OCI-LY1 (cell line): ENCODE measurements at regions not wholly inside any gene's neighbourhood (a gene's known extent, or its start where the extent isn't known, plus 50 kb on each side); places are given as distances from the start of the nearest gene placed in this dataset.

Source experiments
- H2AFZ ChIP-seq: fragments of 200-600 bp; sonication (generic), shearing (Covaris generic); 2 replicates; pipeline ENCODE4 v1.6.0; 2014; ENCODE audit warnings: antibody characterized with exemption, mild to moderate bottlenecking, low read length
- H3F3A ChIP-seq: fragments of 200-600 bp; sonication (generic), shearing (Covaris generic); 2 replicates; pipeline ENCODE4 v1.6.0; 2014; ENCODE audit warnings: mild to moderate bottlenecking, antibody characterized with exemption, low read length, moderate library complexity; ENCODE audit not compliant: insufficient read depth
- H3K27ac ChIP-seq: fragments of 200-600 bp; sonication (generic); 2 replicates; pipeline ENCODE4 v1.5.1; 2014; ENCODE audit warnings: low read length, mixed run types, mild to moderate bottlenecking, low read depth; ENCODE audit not compliant: poor library complexity, severe bottlenecking
- H3K27me3 ChIP-seq: fragments of 200-600 bp; sonication (generic); 2 replicates; pipeline ENCODE4 v1.6.0; 2014; ENCODE audit warnings: antibody characterized with exemption, mild to moderate bottlenecking, low read length, moderate library complexity; ENCODE audit not compliant: insufficient read depth
- H3K36me3 ChIP-seq: fragments of 200-600 bp; sonication (generic); 2 replicates; pipeline ENCODE4 v1.6.1; 2014; ENCODE audit warnings: mild to moderate bottlenecking, antibody characterized with exemption, low read length, moderate library complexity, mixed read lengths; ENCODE audit not compliant: insufficient read depth
- H3K4me1 ChIP-seq: fragments of 200-600 bp; sonication (generic); 2 replicates; pipeline ENCODE4 v1.5.1; 2014; ENCODE audit warnings: mild to moderate bottlenecking, low read length, moderate library complexity; ENCODE audit not compliant: insufficient read depth, severe bottlenecking
- H3K4me2 ChIP-seq: fragments of 200-600 bp; sonication (generic), shearing (Covaris generic); 2 replicates; pipeline ENCODE4 v1.6.1; 2014; ENCODE audit warnings: low read length
- H3K4me3 ChIP-seq: fragments of 200-600 bp; sonication (generic); 2 replicates; pipeline ENCODE4 v1.5.1; 2014; ENCODE audit warnings: low read length, low read depth, mild to moderate bottlenecking, mixed read lengths; ENCODE audit not compliant: poor library complexity, severe bottlenecking
- H3K79me2 ChIP-seq: fragments of 200-600 bp; shearing (Covaris generic); 2 replicates; pipeline ENCODE4 v1.6.1; 2016; ENCODE audit warnings: mixed run types, low read length, mixed read lengths; ENCODE audit not compliant: insufficient read depth
- H3K9ac ChIP-seq: fragments of 200-600 bp; sonication (generic), shearing (Covaris generic); 2 replicates; pipeline ENCODE4 v1.6.1; 2014; ENCODE audit warnings: mild to moderate bottlenecking, low read length, mixed read lengths
- H3K9me2 ChIP-seq: fragments of 200-600 bp; sonication (generic), shearing (Covaris generic); 2 replicates; pipeline ENCODE4 v1.6.1; 2014; ENCODE audit warnings: low read depth, mild to moderate bottlenecking, low read length, mixed read lengths
- H3K9me3 ChIP-seq: fragments of 200-600 bp; shearing (Covaris generic); 2 replicates; pipeline ENCODE4 v1.6.1; 2014; ENCODE audit warnings: low read length, mixed read lengths
- H4K20me1 ChIP-seq: fragments of 200-600 bp; sonication (generic), shearing (Covaris generic); 2 replicates; pipeline ENCODE4 v1.6.0; 2016; ENCODE audit warnings: mild to moderate bottlenecking, low read length; ENCODE audit not compliant: insufficient read depth
- EZH2 ChIP-seq: fragments of 200-600 bp; sonication (generic), shearing (Covaris generic); IDR thresholded peaks from 2 replicates; pipeline ENCODE4 v1.8.0; 2017; ENCODE audit warnings: borderline replicate concordance, mixed run types, mild to moderate bottlenecking, antibody characterized with exemption, low read length, moderate library complexity, mixed read lengths
- TF ChIP-seq, protein P1 (sequence below): fragments of 200-600 bp; sonication (generic), shearing (Covaris generic); IDR thresholded peaks from 2 replicates; pipeline ENCODE4 v1.5.1; 2017; ENCODE audit warnings: mild to moderate bottlenecking, antibody characterized with exemption, low read length, moderate library complexity, mixed read lengths

DNA sequence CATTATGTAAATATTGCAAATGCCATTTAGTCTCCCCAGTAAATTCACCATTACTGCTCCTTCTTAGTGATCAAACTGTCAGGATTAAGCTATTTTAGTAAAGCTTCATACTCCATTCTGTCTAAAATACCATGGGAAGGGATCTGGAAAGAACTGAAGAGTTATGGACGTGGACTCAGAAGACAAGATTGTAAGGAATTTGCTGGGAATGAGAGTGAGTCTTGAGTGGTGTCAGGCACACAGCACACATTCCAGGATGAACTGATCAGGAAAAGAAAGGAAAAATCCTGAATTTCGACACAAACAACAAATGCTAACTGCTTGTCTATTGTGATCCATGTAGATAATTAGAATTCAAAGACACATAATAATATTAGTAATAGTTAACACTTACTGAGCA is 311.0 kb downstream of the CENPC start:
- no peaks in the 10 kb centered on the region for H4K20me1 ChIP-seq
- no peaks in the 10 kb centered on the region for H3K9me2 ChIP-seq
- H2AFZ ChIP-seq: no peak overlapping the region
- H3K79me2 ChIP-seq: no peaks in the 10 kb centered on the region
- H3K27me3 ChIP-seq: no peaks in the 10 kb centered on the region
- H3K4me1 ChIP-seq: no peaks in the 10 kb centered on the region
- no peaks in the 10 kb centered on the region for H3F3A ChIP-seq
- H3K9ac ChIP-seq: no peak overlapping the region
- H3K4me2 ChIP-seq: no peak overlapping the region
- no peak overlapping the region for H3K27ac ChIP-seq
- no peaks in the 10 kb centered on the region for H3K36me3 ChIP-seq
- TF ChIP-seq EZH2: no peak
- TF ChIP-seq, protein P1, sequence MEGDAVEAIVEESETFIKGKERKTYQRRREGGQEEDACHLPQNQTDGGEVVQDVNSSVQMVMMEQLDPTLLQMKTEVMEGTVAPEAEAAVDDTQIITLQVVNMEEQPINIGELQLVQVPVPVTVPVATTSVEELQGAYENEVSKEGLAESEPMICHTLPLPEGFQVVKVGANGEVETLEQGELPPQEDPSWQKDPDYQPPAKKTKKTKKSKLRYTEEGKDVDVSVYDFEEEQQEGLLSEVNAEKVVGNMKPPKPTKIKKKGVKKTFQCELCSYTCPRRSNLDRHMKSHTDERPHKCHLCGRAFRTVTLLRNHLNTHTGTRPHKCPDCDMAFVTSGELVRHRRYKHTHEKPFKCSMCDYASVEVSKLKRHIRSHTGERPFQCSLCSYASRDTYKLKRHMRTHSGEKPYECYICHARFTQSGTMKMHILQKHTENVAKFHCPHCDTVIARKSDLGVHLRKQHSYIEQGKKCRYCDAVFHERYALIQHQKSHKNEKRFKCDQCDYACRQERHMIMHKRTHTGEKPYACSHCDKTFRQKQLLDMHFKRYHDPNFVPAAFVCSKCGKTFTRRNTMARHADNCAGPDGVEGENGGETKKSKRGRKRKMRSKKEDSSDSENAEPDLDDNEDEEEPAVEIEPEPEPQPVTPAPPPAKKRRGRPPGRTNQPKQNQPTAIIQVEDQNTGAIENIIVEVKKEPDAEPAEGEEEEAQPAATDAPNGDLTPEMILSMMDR: no peak
- no peak overlapping the region for H3K4me3 ChIP-seq
- H3K9me3 ChIP-seq: no peaks in the 10 kb centered on the region

DNA sequence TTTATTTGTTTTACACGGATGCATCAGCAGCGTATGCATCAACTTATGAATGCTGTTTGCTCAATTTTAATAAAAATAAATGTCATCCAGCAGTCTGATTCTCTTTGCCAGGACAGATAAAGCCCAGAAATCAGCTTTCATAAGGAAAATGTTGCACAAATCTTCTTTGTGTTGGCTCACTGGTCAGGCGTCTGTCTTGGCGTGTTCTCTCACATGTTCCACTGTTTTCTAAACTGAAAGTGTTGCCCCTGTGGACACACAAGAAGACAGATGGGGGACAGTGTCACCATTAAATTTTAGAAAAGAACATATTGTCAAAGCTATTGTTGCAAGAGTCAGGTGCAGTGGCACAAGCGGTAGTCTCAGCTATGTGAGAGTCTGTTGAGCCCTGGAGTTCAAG is 316.2 kb downstream of the CENPC start:
- Histone ChIP-seq H3K4me1 (no peaks in the 10 kb centered on the region), H3F3A (no peaks in the 10 kb centered on the region), H3K36me3 (no peaks in the 10 kb centered on the region), H3K9me3 (no peaks in the 10 kb centered on the region), H3K9me2 (no peaks in the 10 kb centered on the region), H3K27me3 (no peaks in the 10 kb centered on the region), H3K27ac (no peak overlapping the region), H3K9ac (no peak overlapping the region), H3K4me3 (no peak overlapping the region), H4K20me1 (no peaks in the 10 kb centered on the region), H3K79me2 (no peaks in the 10 kb centered on the region), H3K4me2 (no peak overlapping the region), H2AFZ (no peak overlapping the region)
- TF ChIP-seq EZH2: no peak
- TF ChIP-seq, protein P1: no peak

DNA sequence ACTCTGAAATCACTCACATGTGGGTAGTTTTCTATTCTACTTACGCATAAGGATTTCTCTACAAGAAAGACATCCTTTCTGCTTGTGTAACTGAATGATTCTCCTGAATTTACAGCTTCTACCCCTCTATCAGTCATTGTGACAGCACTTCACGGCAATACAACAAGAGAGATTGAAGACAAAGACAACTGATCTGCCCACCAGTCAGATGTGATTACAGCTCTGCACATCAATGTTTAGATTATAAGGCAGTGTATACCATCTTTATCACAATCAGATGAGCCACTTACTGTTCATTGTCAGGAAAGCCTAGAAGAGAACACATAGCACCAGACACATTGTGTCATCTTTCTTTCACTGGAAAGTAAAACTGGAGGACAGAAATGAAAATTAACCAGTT is 324.4 kb downstream of the CENPC start:
- no peak overlapping the region for H3K27ac ChIP-seq
- no peak for TF ChIP-seq EZH2
- TF ChIP-seq, protein P1: no peak
- H3K79me2 ChIP-seq: no peaks in the 10 kb centered on the region
- no peak overlapping the region for H3K4me3 ChIP-seq
- no peaks in the 10 kb centered on the region for H3F3A ChIP-seq
- no peaks in the 10 kb centered on the region for H3K27me3 ChIP-seq
- no peaks in the 10 kb centered on the region for H3K9me3 ChIP-seq
- H2AFZ ChIP-seq: no peak overlapping the region
- H3K9me2 ChIP-seq: no peaks in the 10 kb centered on the region
- H3K9ac ChIP-seq: no peak overlapping the region
- H4K20me1 ChIP-seq: no peaks in the 10 kb centered on the region
- no peak overlapping the region for H3K4me2 ChIP-seq
- no peaks in the 10 kb centered on the region for H3K4me1 ChIP-seq
- H3K36me3 ChIP-seq: no peaks in the 10 kb centered on the region
